Activated CD8-positive, alpha-beta T cell treated with anti-CD3 and anti-CD28 coated beads for 36 hours (primary cell): ENCODE measurements at regions not wholly inside any gene's neighbourhood (a gene's known extent, or its start where the extent isn't known, plus 50 kb on each side); places are given as distances from the start of the nearest gene placed in this dataset.

Source experiments
- ATAC-seq: fragments of 200-7000 bp; cut with Tn5 transposase; one replicate; pipeline ENCODE4 v1.10.0; 2021; ENCODE audit warnings: mild to moderate bottlenecking, moderate library complexity
- CTCF ChIA-PET: fragments of 350-600 bp; sonication (Branson Sonifier 250); formaldehyde crosslinking; loops from one replicate; lab custom pipeline; 2021; ENCODE audit warnings: antibody characterized with exemption; lab: Charles Lee
- POLR2A ChIA-PET: fragments of 350-600 bp; sonication (Branson Sonifier 250); formaldehyde crosslinking; loops from one replicate; lab custom pipeline; 2021; ENCODE audit warnings: antibody characterized with exemption; lab: Charles Lee
- DNase-seq: peaks from one replicate; pipeline ENCODE4 v3.0.0-alpha.2; 2020
- H3K27ac Mint-ChIP-seq: one replicate; pipeline ENCODE4 v1.8.0; 2021; ENCODE audit warnings: mild to moderate bottlenecking, mixed read lengths
- H3K27me3 Mint-ChIP-seq: one replicate; pipeline ENCODE4 v1.8.0; 2021; ENCODE audit warnings: mixed read lengths
- H3K36me3 Mint-ChIP-seq: one replicate; pipeline ENCODE4 v1.8.0; 2021; ENCODE audit warnings: low read depth, mixed read lengths
- H3K4me1 Mint-ChIP-seq: one replicate; pipeline ENCODE4 v1.8.0; 2021; ENCODE audit warnings: low read depth, mixed read lengths
- H3K4me3 Mint-ChIP-seq: one replicate; pipeline ENCODE4 v1.8.0; 2021; ENCODE audit warnings: mild to moderate bottlenecking, moderate library complexity, mixed read lengths
- H3K9me3 Mint-ChIP-seq: one replicate; pipeline ENCODE4 v1.8.0; 2021; ENCODE audit warnings: mixed read lengths
- intact Hi-C: fragments of 100-400 bp; cut with micrococcal nuclease; formaldehyde crosslinking; loops from one replicate; pipeline ENCODE4 v1.10.0; 2022
- TF ChIP-seq, protein P1 (sequence below): fragments of 200-600 bp; IDR thresholded peaks from one replicate; pipeline ENCODE4 v1.8.0; 2022; ENCODE audit warnings: antibody characterized with exemption, mild to moderate bottlenecking

DNA sequence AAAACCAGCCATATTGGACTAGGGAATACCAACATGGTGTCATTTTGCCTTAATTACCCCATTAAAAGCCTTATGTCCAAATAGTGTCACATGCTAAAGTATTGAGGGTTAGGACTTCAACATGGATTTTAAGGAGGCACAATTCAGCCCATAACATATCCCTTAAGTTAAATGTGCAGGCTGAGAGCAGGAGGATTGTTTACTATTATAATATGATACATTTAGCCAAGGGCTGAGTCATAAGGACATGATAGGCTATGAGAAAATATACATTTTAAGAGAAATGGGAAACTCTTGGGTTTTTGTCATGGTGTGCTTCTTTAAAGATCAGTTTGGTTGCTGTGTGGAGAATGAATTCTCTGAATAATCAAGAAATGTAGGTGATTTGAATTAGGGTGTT is 136.8 kb downstream of the RDH14 start:
- DNase-seq (no peak), ATAC-seq (no peak)
- no peaks in the 10 kb centered on the region for H3K4me1 Mint-ChIP-seq
- H3K36me3 Mint-ChIP-seq, result no peaks in the 10 kb centered on the region
- H3K27me3 Mint-ChIP-seq, result peaks cover 14% of the 10 kb centered on the region
- no peak overlapping the region for H3K4me3 Mint-ChIP-seq
- TF ChIP-seq, protein P1, sequence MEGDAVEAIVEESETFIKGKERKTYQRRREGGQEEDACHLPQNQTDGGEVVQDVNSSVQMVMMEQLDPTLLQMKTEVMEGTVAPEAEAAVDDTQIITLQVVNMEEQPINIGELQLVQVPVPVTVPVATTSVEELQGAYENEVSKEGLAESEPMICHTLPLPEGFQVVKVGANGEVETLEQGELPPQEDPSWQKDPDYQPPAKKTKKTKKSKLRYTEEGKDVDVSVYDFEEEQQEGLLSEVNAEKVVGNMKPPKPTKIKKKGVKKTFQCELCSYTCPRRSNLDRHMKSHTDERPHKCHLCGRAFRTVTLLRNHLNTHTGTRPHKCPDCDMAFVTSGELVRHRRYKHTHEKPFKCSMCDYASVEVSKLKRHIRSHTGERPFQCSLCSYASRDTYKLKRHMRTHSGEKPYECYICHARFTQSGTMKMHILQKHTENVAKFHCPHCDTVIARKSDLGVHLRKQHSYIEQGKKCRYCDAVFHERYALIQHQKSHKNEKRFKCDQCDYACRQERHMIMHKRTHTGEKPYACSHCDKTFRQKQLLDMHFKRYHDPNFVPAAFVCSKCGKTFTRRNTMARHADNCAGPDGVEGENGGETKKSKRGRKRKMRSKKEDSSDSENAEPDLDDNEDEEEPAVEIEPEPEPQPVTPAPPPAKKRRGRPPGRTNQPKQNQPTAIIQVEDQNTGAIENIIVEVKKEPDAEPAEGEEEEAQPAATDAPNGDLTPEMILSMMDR, result no peak
- ChIA-PET POLR2A (no interaction called here), CTCF (no interaction called here)
- intact Hi-C loops, result no loop called here
- no peak overlapping the region for H3K27ac Mint-ChIP-seq
- H3K9me3 Mint-ChIP-seq, result no peaks in the 10 kb centered on the region

DNA sequence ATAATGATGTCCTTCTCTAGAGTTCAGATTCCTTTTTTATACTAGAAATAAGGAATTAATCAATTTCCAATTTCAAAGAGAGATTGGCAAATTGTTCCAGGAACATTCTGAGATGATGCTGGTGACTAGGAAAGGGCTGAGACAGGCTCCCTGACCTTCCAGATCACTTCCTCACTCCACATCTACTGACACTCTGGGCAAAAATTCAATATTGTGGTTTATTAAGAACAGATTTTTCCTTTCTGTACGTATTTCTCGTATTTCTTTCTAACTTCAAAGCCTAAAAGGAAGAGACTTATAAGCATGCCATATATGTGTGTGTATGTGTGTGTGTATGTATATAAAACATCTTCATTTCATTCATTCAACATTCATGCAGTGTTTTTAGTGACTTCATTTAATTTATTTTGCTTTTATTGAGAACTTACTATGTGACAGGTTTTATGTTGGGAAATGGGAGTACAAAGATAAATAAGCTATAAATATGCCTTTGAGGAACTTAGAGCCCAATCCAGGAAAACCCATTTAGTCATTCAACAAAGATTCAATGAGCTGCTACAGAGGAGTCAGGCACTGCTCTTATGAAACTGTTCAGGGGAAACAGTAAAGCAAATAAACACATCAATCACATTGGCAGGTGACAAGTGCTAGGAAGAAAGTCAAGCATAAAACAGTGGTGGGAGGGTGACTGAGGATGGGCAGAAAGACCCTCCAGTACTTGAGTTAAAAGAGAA is 137.9 kb downstream of the RDH14 start:
- no peak overlapping the region for H3K27ac Mint-ChIP-seq
- no peak overlapping the region for H3K4me3 Mint-ChIP-seq
- intact Hi-C loops, result no loop called here
- ChIA-PET CTCF (no interaction called here), POLR2A (no interaction called here)
- no peaks in the 10 kb centered on the region for H3K36me3 Mint-ChIP-seq
- H3K27me3 Mint-ChIP-seq, result peaks cover 14% of the 10 kb centered on the region
- H3K9me3 Mint-ChIP-seq, result no peaks in the 10 kb centered on the region
- ATAC-seq, result no peak
- no peak for DNase-seq
- no peaks in the 10 kb centered on the region for H3K4me1 Mint-ChIP-seq
- TF ChIP-seq, protein P1, result no peak

DNA sequence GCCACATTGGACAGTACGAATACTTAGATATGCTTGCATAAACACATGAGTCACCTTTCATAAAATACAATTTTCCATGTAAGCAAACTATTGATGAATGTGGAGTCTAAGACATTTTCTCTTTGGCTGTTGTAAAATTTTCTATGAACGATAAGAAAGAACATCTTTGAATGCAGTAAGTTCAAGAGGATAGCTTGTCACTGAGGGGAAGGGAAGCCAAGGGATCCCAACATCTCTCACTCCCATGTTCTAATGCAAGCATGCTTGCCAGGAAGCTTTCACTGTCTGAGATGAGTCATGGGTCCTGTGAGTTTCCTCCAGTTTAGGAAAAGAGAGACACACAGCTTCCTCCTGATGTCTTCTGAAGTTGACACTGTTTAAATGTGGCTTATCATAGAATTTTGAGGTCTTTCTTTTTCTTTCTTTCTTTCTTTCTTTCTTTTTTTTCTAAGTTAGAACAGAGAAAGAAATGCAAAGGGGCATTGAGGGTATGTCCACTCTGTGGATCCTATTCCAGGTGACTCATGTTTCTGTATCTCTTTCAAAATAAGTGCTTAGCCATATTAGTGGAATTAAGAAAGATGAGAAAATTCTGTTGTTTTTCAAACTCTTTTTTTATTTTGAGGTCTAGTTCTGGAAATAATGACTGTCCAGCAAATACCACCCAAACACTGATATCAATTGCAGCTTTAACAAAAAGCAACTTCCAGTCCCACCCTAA is 146.6 kb downstream of the RDH14 start:
- Mint-ChIP-seq H3K9me3 (no peaks in the 10 kb centered on the region), H3K36me3 (no peaks in the 10 kb centered on the region), H3K27me3 (peaks cover 5% of the 10 kb centered on the region), H3K27ac (no peak overlapping the region), H3K4me3 (no peak overlapping the region), H3K4me1 (no peaks in the 10 kb centered on the region)
- DNase-seq, result no peak
- intact Hi-C loops, result no loop called here
- TF ChIP-seq, protein P1, result no peak
- CTCF ChIA-PET, result interaction anchor here (0.9 to 1.2 kb wide), 2 partner anchors 10 to 25 kb away, joined by 3 read pairs; no protein-coding TSS in a partner anchor
- ATAC-seq, result no peak
- POLR2A ChIA-PET, result no interaction called here

DNA sequence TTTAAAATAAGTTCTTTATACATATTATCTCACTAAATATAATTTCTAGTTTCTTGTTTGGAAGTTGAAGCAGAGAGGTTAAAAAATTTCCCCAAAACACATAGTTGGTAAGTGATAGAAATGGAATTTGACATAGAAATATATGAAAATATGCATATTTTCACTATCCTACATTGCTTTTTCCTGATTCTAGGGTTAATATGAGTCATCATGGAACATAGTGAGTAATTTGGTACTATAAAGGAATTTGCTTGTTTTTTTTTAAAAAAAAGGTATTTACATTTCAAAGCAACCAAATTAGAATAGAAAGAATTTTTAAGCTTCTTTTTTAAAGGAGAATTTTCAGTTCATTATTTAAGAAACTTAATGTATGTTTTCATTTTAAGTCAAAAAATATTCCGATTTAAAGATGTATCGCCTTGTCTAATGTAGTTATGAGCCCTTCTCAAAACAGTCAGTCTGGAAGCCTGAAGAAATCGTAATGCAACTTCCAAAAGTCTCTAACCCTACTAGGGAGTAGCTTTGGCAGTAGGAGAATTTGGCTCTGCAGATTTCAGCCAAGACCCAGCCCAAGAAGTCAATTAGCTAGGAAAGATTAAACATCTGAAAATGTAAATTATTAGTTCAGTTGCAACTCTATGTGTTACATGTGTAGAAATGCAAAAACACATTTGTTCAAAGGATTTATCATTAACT is 147.3 kb downstream of the RDH14 start:
- no peak for ATAC-seq

More for the DNA sequence above, 147.3 kb downstream of the RDH14 start:
- H3K9me3 Mint-ChIP-seq, result no peaks in the 10 kb centered on the region
- H3K4me3 Mint-ChIP-seq, result no peak overlapping the region
- no peaks in the 10 kb centered on the region for H3K36me3 Mint-ChIP-seq
- no peak for DNase-seq
- TF ChIP-seq, protein P1, result no peak
- ChIA-PET POLR2A (no interaction called here), CTCF (interaction anchor here (0.6 to 1.2 kb wide), 3 partner anchors 9 to 26 kb away, joined by 3 read pairs; no protein-coding TSS in a partner anchor)
- H3K27ac Mint-ChIP-seq, result no peak overlapping the region
- peaks cover 5% of the 10 kb centered on the region for H3K27me3 Mint-ChIP-seq
- no peaks in the 10 kb centered on the region for H3K4me1 Mint-ChIP-seq
- intact Hi-C loops, result no loop called here
